PC-3 (cell line): ENCODE measurements at regions not wholly inside any gene's neighbourhood (a gene's known extent, or its start where the extent isn't known, plus 50 kb on each side); places are given as distances from the start of the nearest gene placed in this dataset.

ENCODE experiments used
- EZH2 ChIP-seq: fragments of 300-600 bp; sonication (generic); IDR thresholded peaks from one replicate; pipeline ENCODE4 v1.6.1; 2017; ENCODE audit warnings: antibody characterized with exemption, mild to moderate bottlenecking, low read length; ENCODE audit not compliant: unreplicated experiment
- TF ChIP-seq, protein P1 (sequence below): fragments of 300-600 bp; sonication (generic); conservative IDR thresholded peaks from 2 replicates; pipeline ENCODE4 v1.5.1; 2017; ENCODE audit warnings: antibody characterized with exemption, low read depth, mild to moderate bottlenecking, low read length

DNA sequence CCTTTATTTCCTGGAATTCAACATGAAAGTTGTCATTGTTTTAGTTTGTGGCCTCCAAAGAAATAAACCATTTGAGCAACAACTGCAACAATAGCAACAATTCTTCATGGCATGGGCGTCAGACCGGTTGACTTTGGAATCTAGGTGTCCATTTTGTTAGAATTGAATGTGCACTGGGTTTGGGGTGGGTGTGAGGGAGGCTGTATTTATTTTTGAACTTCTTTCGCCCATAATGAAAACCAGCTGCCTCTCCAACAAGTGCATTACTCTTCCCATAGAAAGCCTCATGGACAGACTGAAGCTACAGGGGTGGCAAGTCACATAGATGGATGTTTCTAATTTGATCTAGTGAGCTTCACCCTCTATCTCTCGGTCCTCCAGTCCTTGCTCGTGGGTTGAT, 85.4 kb downstream of the ADAMTS15 start:
- no peak for TF ChIP-seq EZH2
- TF ChIP-seq, protein P1, sequence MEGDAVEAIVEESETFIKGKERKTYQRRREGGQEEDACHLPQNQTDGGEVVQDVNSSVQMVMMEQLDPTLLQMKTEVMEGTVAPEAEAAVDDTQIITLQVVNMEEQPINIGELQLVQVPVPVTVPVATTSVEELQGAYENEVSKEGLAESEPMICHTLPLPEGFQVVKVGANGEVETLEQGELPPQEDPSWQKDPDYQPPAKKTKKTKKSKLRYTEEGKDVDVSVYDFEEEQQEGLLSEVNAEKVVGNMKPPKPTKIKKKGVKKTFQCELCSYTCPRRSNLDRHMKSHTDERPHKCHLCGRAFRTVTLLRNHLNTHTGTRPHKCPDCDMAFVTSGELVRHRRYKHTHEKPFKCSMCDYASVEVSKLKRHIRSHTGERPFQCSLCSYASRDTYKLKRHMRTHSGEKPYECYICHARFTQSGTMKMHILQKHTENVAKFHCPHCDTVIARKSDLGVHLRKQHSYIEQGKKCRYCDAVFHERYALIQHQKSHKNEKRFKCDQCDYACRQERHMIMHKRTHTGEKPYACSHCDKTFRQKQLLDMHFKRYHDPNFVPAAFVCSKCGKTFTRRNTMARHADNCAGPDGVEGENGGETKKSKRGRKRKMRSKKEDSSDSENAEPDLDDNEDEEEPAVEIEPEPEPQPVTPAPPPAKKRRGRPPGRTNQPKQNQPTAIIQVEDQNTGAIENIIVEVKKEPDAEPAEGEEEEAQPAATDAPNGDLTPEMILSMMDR, result no peak
